HepG2 (cell line): ENCODE measurements at regions not wholly inside any gene's neighbourhood (a gene's known extent, or its start where the extent isn't known, plus 50 kb on each side); places are given as distances from the start of the nearest gene placed in this dataset.

Experiments
- ATAC-seq: fragments of 200-7000 bp; cut with Tn5 transposase; 3 replicates; pipeline ENCODE4 v1.9.1; 2020; ENCODE audit warnings: mild to moderate bottlenecking, moderate library complexity
- BruUV-seq: library from RNA; stranded (reverse); fragments of 400-500 nt; replicated peaks from 2 replicates; lab custom pipeline; 2021; lab: Mats Ljungman, UMichigan
- CTCF ChIA-PET: fragments of 300-600 bp; formaldehyde crosslinking; extraction: SDS; loops from one replicate; lab custom pipeline; 2021; ENCODE audit warnings: low total read pairs, inconsistent platforms, low intra/inter-chr PET ratio; lab: Yijun Ruan, JAX
- POLR2A ChIA-PET: fragments of 350-600 bp; sonication (Branson Sonifier 250); formaldehyde crosslinking; loops from one replicate; lab custom pipeline; 2020; ENCODE audit warnings: antibody characterized with exemption, inconsistent platforms; lab: Yijun Ruan, JAX
- DNase-seq: peaks from one replicate; pipeline ENCODE4 v3.0.0-alpha.2; 2015; ENCODE audit warnings: low spot score
- FAIRE-seq: peaks from 3 replicates; lab custom pipeline; 2011; peaks lifted over from hg19 to GRCh38; lab: Jason Lieb, UNC
- H2AFZ ChIP-seq: one replicate; pipeline ENCODE4 v1.6.1; 2011; ENCODE audit warnings: low read length, inconsistent platforms
- H3K27ac ChIP-seq: fragments of 300-600 bp; 3 replicates; pipeline ENCODE4 v1.8.0; 2011; ENCODE audit warnings: mixed run types, mild to moderate bottlenecking, mixed read lengths, low read length, inconsistent platforms; ENCODE audit not compliant: insufficient read depth; ENCODE audit errors: extremely low read length
- H3K27me3 ChIP-seq, 2 experiments: fragments of 200-600 bp in 1 of 2; 2 replicates in 1 of 2; 3 replicates in 1 of 2; pipeline versions ENCODE4 v1.6.0 to v1.8.0; 2011; ENCODE audit warnings: low read length in 2 of 2, mild to moderate bottlenecking in 2 of 2, moderate library complexity in 2 of 2, inconsistent platforms in 1 of 2; ENCODE audit not compliant: insufficient read depth in 2 of 2, control insufficient read depth in 1 of 2
- H3K36me3 ChIP-seq, 2 experiments: fragments of 200-600 bp in 1 of 2; replicated peaks in 1 of 2; 2 replicates in 1 of 2; 3 replicates in 1 of 2; pipeline versions ENCODE4 v1.5.1 to v1.8.0; 2011; ENCODE audit warnings: low read length in 2 of 2, inconsistent platforms in 1 of 2; ENCODE audit not compliant: insufficient read depth in 2 of 2, control insufficient read depth in 1 of 2
- H3K4me1 ChIP-seq: 2 replicates; pipeline ENCODE4 v1.5.1; 2012; ENCODE audit warnings: low read length, inconsistent platforms; ENCODE audit not compliant: insufficient read depth
- H3K4me2 ChIP-seq: 2 replicates; pipeline ENCODE4 v1.6.0; 2011; ENCODE audit warnings: low read depth, low read length, inconsistent platforms
- H3K4me3 ChIP-seq, 3 experiments: fragments of 200-600 bp in 1 of 3; sonication (generic), shearing (Covaris generic) in 1 of 3; replicated peaks in 1 of 3; 2 replicates each; pipeline ENCODE4 v1.5.1; 2011 to 2016; ENCODE audit warnings: low read length in 3 of 3, inconsistent platforms in 2 of 3, low read depth in 2 of 3, mild to moderate bottlenecking in 2 of 3, control low read depth in 1 of 3, mixed read lengths in 1 of 3; ENCODE audit not compliant: insufficient read depth in 1 of 3
- H3K79me2 ChIP-seq: one replicate; pipeline ENCODE4 v1.6.1; 2011; ENCODE audit warnings: low read length, inconsistent platforms; ENCODE audit not compliant: insufficient read depth
- H3K9ac ChIP-seq: 2 replicates; pipeline ENCODE4 v1.6.0; 2011; ENCODE audit warnings: mild to moderate bottlenecking, low read depth, low read length, inconsistent platforms; ENCODE audit not compliant: insufficient read depth
- H3K9me3 ChIP-seq: 2 replicates; pipeline ENCODE4 v1.5.1; 2012; ENCODE audit warnings: mild to moderate bottlenecking, low read length
- H4K20me1 ChIP-seq: 2 replicates; pipeline ENCODE4 v1.6.0; 2011; ENCODE audit warnings: inconsistent platforms, mild to moderate bottlenecking, low read length, moderate library complexity; ENCODE audit not compliant: insufficient read depth
- ADNP ChIP-seq: sonication (generic); formaldehyde crosslinking; IDR thresholded peaks from 2 replicates; pipeline ENCODE4 v1.4.0; 2020; ENCODE audit warnings: missing genetic modification reagents
- CBX5 ChIP-seq: sonication (generic); formaldehyde crosslinking; IDR thresholded peaks from 2 replicates; pipeline ENCODE4 v1.4.0; 2020; ENCODE audit warnings: missing genetic modification reagents, borderline replicate concordance
- SIN3B ChIP-seq: fragments of 150-350 bp; IDR thresholded peaks from 2 replicates; pipeline ENCODE4 v1.6.1; 2014; ENCODE audit warnings: low read length
- SMYD3 ChIP-seq: sonication (generic); formaldehyde crosslinking; IDR thresholded peaks from 2 replicates; pipeline ENCODE4 v1.8.1; 2023; ENCODE audit warnings: mild to moderate bottlenecking, missing genetic modification reagents
- ZBTB4 ChIP-seq: sonication (generic); formaldehyde crosslinking; IDR thresholded peaks from 2 replicates; pipeline ENCODE4 v1.4.0; 2020; ENCODE audit warnings: missing genetic modification reagents, mild to moderate bottlenecking, borderline replicate concordance
- ZBTB43 ChIP-seq: sonication (generic); formaldehyde crosslinking; conservative IDR thresholded peaks from 2 replicates; pipeline ENCODE4 v1.4.0; 2020; ENCODE audit warnings: missing genetic modification reagents
- ZC3H13 ChIP-seq: sonication (generic); formaldehyde crosslinking; IDR thresholded peaks from 2 replicates; pipeline ENCODE4 v1.8.1; 2023; ENCODE audit warnings: mild to moderate bottlenecking, missing genetic modification reagents, moderate library complexity
- ZNF761 ChIP-seq: sonication (generic); formaldehyde crosslinking; conservative IDR thresholded peaks from 2 replicates; pipeline ENCODE4 v1.4.0; 2020; ENCODE audit warnings: mild to moderate bottlenecking, missing genetic modification reagents
- WGBS: methylation state at CpG from one replicate; pipeline ENCODE4 v1.1.6; 2017; ENCODE audit warnings: low lambda C conversion rate; 5-methylcytosine and 5-hydroxymethylcytosine counted together
- in situ Hi-C: cut with HindIII; loops from 2 replicates; pipeline ENCODE4 v1.10.0; 2017; ENCODE audit warnings: low pct_unique_long_range_greater_than_20kb; ENCODE audit not compliant: extremely low pct_ligation_motif_present
- intact Hi-C: fragments of 100-400 bp; cut with micrococcal nuclease; formaldehyde crosslinking; loops from one replicate; pipeline ENCODE4 v1.10.0; 2022; ENCODE audit not compliant: unreplicated experiment

GRCh38 chr13:90492872-90493271 is 854.6 kb upstream of the MIR17HG start:
- FAIRE-seq: no peak
- Histone ChIP-seq H3K9me3 (peaks cover 40% of the 10 kb centered on the region), H2AFZ (no peak overlapping the region), H3K9ac (no peak overlapping the region), H3K79me2 (no peaks in the 10 kb centered on the region), H3K27me3 (no peaks in the 10 kb centered on the region), H4K20me1 (no peaks in the 10 kb centered on the region), H3K4me3 (no peak overlapping the region), H3K36me3 (no peaks in the 10 kb centered on the region), H3K4me2 (no peak overlapping the region), H3K27ac (no peak overlapping the region), H3K4me1 (no peaks in the 10 kb centered on the region)
- TF ChIP-seq ZBTB43 (CRISPR knock-in tag) (no peak), SIN3B (no peak), SMYD3 (CRISPR knock-in tag) (no peak), CBX5 (CRISPR knock-in tag) (no peak), ZNF761 (CRISPR knock-in tag) (no peak), ZC3H13 (no peak), ADNP (CRISPR knock-in tag) (no peak), ZBTB4 (no peak)
- ChIA-PET POLR2A (no interaction called here), CTCF (no interaction called here)
- no TSS peak for BruUV-seq
- no peak for ATAC-seq
- intact Hi-C loops: no loop called here
- WGBS: 0% methylated on average over 2 of the region's 2 CpGs
- DNase-seq: no peak
- in situ Hi-C loops: no loop called here
